ENCODE measurements at regions not wholly inside any gene's neighbourhood (a gene's known extent, or its start where the extent isn't known, plus 50 kb on each side); places are given as distances from the start of the nearest gene placed in this dataset.
"Not testable (repeated sequence)": the region's sequence is repeated elsewhere in the genome, so short reads cannot be mapped to it uniquely, and the experiment has no call there.

GRCh38 chr15:44841762-44842161, 105.4 kb downstream of the TRIM69 start:
- TF ChIP-seq CTCF (conservative IDR thresholded peaks at IDR 0.05; ENCODE audit: low read depth, low read length); EZH2phosphoT487 (IDR thresholded peaks at IDR 0.05; ENCODE audit: borderline replicate concordance, low read length): not testable (repeated sequence)

Data from PC-3 (cell line).